ENCODE measurements at regions not wholly inside any gene's neighbourhood (a gene's known extent, or its start where the extent isn't known, plus 50 kb on each side); places are given as distances from the start of the nearest gene placed in this dataset.

DNA sequence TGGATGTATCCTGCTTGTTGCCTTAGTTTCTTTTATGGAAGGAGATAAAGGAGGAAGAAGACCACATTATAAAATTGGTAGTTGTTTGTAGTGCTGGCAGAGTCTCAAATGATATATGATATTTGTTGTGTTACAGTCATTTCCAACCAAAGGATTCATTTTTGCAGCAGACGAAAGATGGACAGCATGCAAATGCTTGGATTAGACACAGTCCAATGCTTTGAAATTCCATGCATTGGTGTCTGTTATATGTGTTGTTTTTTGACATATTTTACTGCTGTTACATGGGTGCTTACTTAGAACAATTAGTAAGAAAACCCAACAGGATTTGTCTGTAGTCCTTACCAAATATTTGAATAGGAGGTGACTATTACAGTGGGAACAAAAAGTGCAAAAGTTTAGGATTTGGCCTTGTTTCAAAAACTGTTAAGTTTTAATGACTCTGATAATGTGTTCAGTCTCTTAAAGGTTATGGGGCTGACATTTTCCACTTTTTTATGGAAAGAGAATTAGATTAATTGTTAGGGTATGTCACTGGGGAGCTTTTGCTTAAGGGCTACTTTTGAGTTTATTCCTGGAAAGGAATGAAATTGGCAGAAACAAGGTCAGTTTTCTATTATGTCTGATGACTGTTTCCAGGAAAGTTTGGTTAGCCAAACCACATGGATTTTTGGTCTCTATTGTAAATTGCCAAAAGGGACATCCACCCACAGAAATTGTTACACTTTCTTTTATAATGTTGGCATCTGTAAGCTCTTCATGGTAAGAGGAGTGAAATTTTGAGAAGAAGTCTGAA is 229.4 kb upstream of the MMADHC start:
- TF ChIP-seq, protein P1, sequence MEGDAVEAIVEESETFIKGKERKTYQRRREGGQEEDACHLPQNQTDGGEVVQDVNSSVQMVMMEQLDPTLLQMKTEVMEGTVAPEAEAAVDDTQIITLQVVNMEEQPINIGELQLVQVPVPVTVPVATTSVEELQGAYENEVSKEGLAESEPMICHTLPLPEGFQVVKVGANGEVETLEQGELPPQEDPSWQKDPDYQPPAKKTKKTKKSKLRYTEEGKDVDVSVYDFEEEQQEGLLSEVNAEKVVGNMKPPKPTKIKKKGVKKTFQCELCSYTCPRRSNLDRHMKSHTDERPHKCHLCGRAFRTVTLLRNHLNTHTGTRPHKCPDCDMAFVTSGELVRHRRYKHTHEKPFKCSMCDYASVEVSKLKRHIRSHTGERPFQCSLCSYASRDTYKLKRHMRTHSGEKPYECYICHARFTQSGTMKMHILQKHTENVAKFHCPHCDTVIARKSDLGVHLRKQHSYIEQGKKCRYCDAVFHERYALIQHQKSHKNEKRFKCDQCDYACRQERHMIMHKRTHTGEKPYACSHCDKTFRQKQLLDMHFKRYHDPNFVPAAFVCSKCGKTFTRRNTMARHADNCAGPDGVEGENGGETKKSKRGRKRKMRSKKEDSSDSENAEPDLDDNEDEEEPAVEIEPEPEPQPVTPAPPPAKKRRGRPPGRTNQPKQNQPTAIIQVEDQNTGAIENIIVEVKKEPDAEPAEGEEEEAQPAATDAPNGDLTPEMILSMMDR (IDR thresholded peaks at IDR 0.05): no peak
- ATAC-seq (ENCODE audit: insufficient number of reproducible peaks, low FRiP score, low read depth): no peak
- Histone ChIP-seq H3K4me1 (ENCODE audit: control insufficient read depth in 1 of 2, low read depth in 2 of 2) (peaks cover 0 to 7% of the 10 kb centered on the region in 2 donors), H3K27me3 (replicated peaks; ENCODE audit: insufficient read depth) (no peaks in the 10 kb centered on the region), H3K27ac (no peak overlapping the region), H3K4me3 (no peak overlapping the region), H3K9me3 (no peaks in the 10 kb centered on the region), H3K36me3 (no peaks in the 10 kb centered on the region)
- no peak for DNase-seq (ENCODE audit: low spot score)

DNA sequence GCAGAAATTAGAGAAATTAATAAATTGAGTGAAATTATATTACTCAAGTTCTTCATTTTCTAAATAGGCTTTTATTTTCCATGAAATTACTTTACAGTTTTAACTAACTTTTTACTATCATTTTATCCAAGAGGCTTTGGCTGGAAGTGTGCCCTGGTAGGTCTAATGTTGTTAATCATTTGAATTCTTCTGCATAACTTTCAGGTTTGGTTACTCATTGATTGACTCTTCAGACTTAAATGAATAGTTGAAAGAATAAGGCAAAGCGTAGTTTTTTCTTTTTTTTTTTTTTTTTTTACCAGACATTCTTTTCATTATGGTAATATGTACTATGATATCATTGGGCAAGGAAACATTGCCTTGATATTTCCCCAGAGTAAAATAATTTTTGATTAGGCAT is 228.4 kb upstream of the MMADHC start:
- no peaks in the 10 kb centered on the region for H3K27me3 ChIP-seq (replicated peaks; ENCODE audit: insufficient read depth)
- TF ChIP-seq, protein P1 (IDR thresholded peaks at IDR 0.05): no peak
- no peaks in the 10 kb centered on the region for H3K36me3 ChIP-seq
- peaks cover 0 to 7% of the 10 kb centered on the region in 2 donors for H3K4me1 ChIP-seq (ENCODE audit: control insufficient read depth in 1 of 2, low read depth in 2 of 2)
- no peak for ATAC-seq (ENCODE audit: insufficient number of reproducible peaks, low FRiP score, low read depth)
- no peaks in the 10 kb centered on the region for H3K9me3 ChIP-seq
- H3K4me3 ChIP-seq: no peak overlapping the region
- H3K27ac ChIP-seq: no peak overlapping the region
- no peak for DNase-seq (ENCODE audit: low spot score)

DNA sequence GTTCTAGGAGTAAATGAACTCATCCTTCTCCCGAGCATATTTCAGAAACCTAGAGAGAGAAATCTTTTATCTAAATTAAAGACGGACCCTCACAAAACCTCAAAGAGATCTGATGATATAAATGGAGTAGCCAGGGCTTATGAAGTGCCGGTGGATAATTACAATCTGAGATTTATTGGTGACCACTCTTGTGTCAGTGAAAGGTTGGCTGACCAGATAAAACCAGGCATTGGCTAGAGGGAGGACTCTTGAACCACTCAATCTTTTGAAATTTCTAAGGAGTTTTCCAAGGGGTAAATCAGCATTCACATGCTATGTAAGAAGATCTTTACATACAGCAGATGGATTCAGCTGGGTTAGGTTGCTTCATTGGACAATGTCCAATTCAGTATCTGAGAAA is 227.3 kb upstream of the MMADHC start:
- no peak overlapping the region for H3K4me3 ChIP-seq
- H3K4me1 ChIP-seq (ENCODE audit: control insufficient read depth in 1 of 2, low read depth in 2 of 2): peaks cover 0 to 7% of the 10 kb centered on the region in 2 donors
- H3K27me3 ChIP-seq (replicated peaks; ENCODE audit: insufficient read depth): no peaks in the 10 kb centered on the region
- H3K27ac ChIP-seq: no peak overlapping the region
- H3K36me3 ChIP-seq: no peaks in the 10 kb centered on the region
- DNase-seq (ENCODE audit: low spot score) (no peak), ATAC-seq (ENCODE audit: insufficient number of reproducible peaks, low FRiP score, low read depth) (no peak)
- TF ChIP-seq, protein P1 (IDR thresholded peaks at IDR 0.05): no peak
- no peaks in the 10 kb centered on the region for H3K9me3 ChIP-seq

DNA sequence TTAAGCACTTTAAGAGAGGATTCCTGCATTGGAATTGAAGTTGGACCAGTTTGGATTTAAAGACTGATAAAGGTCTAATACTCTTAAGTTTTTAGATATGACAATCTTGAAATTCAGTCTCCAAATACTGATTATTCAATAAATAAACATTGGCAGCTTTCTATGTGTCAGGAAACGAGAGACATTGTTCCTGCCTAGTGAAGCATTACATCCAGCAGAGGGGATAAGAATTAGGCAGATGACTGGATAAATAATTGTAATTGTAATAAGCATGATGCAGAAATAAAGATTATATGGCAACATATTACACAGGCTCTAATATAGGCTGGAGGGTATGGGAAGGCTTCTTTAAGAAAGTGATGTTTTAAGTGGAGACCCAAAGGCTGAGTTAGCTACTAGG is 226.5 kb upstream of the MMADHC start:
- Histone ChIP-seq H3K4me1 (ENCODE audit: control insufficient read depth in 1 of 2, low read depth in 2 of 2) (peaks cover under 1 to 7% of the 10 kb centered on the region in 2 donors), H3K36me3 (no peaks in the 10 kb centered on the region), H3K27ac (no peak overlapping the region), H3K27me3 (replicated peaks; ENCODE audit: insufficient read depth) (no peaks in the 10 kb centered on the region), H3K9me3 (no peaks in the 10 kb centered on the region), H3K4me3 (no peak overlapping the region)
- ATAC-seq (ENCODE audit: insufficient number of reproducible peaks, low FRiP score, low read depth) (no peak), DNase-seq (ENCODE audit: low spot score) (no peak)
- TF ChIP-seq, protein P1 (IDR thresholded peaks at IDR 0.05): no peak

DNA sequence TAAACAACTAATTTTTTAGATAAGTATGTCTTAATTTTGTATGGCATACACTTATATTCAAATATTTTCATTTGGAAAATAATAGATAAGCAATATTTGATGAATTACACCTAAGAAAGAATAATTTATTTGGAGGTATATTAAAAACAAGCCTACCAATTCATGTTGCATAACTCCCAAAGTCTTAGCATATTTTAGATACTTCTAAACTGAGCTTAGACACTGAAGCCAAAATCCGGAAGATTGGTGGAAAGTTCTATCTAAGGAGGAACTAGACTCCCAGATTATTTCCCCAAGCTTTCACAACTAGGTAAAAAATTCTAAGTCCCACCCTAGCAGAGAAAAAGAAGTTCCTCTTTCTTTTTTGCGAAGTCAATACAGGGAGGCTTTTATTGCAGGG is 221.0 kb upstream of the MMADHC start:
- H3K27ac ChIP-seq: no peak overlapping the region
- TF ChIP-seq, protein P1 (IDR thresholded peaks at IDR 0.05): no peak
- H3K4me1 ChIP-seq (ENCODE audit: control insufficient read depth in 1 of 2, low read depth in 2 of 2): peaks cover 0 to 9% of the 10 kb centered on the region in 2 donors
- H3K36me3 ChIP-seq: no peaks in the 10 kb centered on the region
- DNase-seq (ENCODE audit: low spot score) (no peak), ATAC-seq (ENCODE audit: insufficient number of reproducible peaks, low FRiP score, low read depth) (no peak)
- H3K9me3 ChIP-seq: no peaks in the 10 kb centered on the region
- no peak overlapping the region for H3K4me3 ChIP-seq
- no peaks in the 10 kb centered on the region for H3K27me3 ChIP-seq (replicated peaks; ENCODE audit: insufficient read depth)

All from thoracic aorta (tissue), 2 donors.